HepG2 (cell line): ENCODE measurements at regions not wholly inside any gene's neighbourhood (a gene's known extent, or its start where the extent isn't known, plus 50 kb on each side); places are given as distances from the start of the nearest gene placed in this dataset.
A peak's percentile ranks its signal among the peaks of the same experiment; 100 is the strongest.

ENCODE experiments used
- CREB1 ChIP-seq, 2 experiments: fragments of 450-650 bp in 1 of 2; IDR thresholded peaks; 2 replicates each; pipeline ENCODE4 v1.6.1; 2016 to 2017; ENCODE audit warnings: control low read depth in 1 of 2, mild to moderate bottlenecking in 1 of 2, missing compliant biosample characterization in 1 of 2, missing genetic modification characterization in 1 of 2
- DMTF1 ChIP-seq: sonication (generic); formaldehyde crosslinking; IDR thresholded peaks from 2 replicates; pipeline ENCODE4 v1.4.0; 2020; ENCODE audit warnings: mild to moderate bottlenecking, missing genetic modification reagents
- KDM2A ChIP-seq: sonication (generic); formaldehyde crosslinking; IDR thresholded peaks from 2 replicates; pipeline ENCODE4 v1.4.0; 2020; ENCODE audit warnings: low read depth, missing genetic modification reagents, borderline replicate concordance
- NFIB ChIP-seq: sonication (generic); formaldehyde crosslinking; IDR thresholded peaks from 2 replicates; pipeline ENCODE4 v1.9.0; 2021; ENCODE audit warnings: missing genetic modification reagents, mild to moderate bottlenecking, borderline replicate concordance
- REPIN1 ChIP-seq: sonication (generic); formaldehyde crosslinking; IDR thresholded peaks from 2 replicates; pipeline ENCODE4 v1.8.0; 2022; ENCODE audit warnings: missing genetic modification reagents, low read depth, mild to moderate bottlenecking, borderline replicate concordance
- XBP1 ChIP-seq: sonication (generic); formaldehyde crosslinking; IDR thresholded peaks from 2 replicates; pipeline ENCODE4 v1.5.0; 2020; ENCODE audit warnings: missing genetic modification reagents
- TF ChIP-seq, protein P1 (sequence below): sonication (generic); formaldehyde crosslinking; IDR thresholded peaks from 2 replicates; pipeline ENCODE4 v1.4.0; 2020; ENCODE audit warnings: mild to moderate bottlenecking, missing genetic modification reagents, borderline replicate concordance
- TF ChIP-seq, protein P2 (sequence below): sonication (generic); formaldehyde crosslinking; IDR thresholded peaks from 2 replicates; pipeline ENCODE4 v1.9.0; 2021; ENCODE audit warnings: mild to moderate bottlenecking, missing genetic modification reagents

- no peak for TF ChIP-seq REPIN1
- TF ChIP-seq CREB1 (IDR thresholded peaks at IDR 0.05) = no peak
- no peak for TF ChIP-seq CREB1 (CRISPR knock-in tag; IDR thresholded peaks at IDR 0.05)
- TF ChIP-seq DMTF1 (CRISPR knock-in tag) = no peak
- TF ChIP-seq, protein P1, sequence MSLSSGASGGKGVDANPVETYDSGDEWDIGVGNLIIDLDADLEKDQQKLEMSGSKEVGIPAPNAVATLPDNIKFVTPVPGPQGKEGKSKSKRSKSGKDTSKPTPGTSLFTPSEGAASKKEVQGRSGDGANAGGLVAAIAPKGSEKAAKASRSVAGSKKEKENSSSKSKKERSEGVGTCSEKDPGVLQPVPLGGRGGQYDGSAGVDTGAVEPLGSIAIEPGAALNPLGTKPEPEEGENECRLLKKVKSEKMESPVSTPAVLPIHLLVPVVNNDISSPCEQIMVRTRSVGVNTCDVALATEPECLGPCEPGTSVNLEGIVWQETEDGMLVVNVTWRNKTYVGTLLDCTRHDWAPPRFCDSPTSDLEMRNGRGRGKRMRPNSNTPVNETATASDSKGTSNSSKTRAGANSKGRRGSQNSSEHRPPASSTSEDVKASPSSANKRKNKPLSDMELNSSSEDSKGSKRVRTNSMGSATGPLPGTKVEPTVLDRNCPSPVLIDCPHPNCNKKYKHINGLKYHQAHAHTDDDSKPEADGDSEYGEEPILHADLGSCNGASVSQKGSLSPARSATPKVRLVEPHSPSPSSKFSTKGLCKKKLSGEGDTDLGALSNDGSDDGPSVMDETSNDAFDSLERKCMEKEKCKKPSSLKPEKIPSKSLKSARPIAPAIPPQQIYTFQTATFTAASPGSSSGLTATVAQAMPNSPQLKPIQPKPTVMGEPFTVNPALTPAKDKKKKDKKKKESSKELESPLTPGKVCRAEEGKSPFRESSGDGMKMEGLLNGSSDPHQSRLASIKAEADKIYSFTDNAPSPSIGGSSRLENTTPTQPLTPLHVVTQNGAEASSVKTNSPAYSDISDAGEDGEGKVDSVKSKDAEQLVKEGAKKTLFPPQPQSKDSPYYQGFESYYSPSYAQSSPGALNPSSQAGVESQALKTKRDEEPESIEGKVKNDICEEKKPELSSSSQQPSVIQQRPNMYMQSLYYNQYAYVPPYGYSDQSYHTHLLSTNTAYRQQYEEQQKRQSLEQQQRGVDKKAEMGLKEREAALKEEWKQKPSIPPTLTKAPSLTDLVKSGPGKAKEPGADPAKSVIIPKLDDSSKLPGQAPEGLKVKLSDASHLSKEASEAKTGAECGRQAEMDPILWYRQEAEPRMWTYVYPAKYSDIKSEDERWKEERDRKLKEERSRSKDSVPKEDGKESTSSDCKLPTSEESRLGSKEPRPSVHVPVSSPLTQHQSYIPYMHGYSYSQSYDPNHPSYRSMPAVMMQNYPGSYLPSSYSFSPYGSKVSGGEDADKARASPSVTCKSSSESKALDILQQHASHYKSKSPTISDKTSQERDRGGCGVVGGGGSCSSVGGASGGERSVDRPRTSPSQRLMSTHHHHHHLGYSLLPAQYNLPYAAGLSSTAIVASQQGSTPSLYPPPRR = no peak
- peak; percentile 38; the same call in 1 of the 2 replicates for TF ChIP-seq KDM2A (CRISPR knock-in tag)
- TF ChIP-seq, protein P2, sequence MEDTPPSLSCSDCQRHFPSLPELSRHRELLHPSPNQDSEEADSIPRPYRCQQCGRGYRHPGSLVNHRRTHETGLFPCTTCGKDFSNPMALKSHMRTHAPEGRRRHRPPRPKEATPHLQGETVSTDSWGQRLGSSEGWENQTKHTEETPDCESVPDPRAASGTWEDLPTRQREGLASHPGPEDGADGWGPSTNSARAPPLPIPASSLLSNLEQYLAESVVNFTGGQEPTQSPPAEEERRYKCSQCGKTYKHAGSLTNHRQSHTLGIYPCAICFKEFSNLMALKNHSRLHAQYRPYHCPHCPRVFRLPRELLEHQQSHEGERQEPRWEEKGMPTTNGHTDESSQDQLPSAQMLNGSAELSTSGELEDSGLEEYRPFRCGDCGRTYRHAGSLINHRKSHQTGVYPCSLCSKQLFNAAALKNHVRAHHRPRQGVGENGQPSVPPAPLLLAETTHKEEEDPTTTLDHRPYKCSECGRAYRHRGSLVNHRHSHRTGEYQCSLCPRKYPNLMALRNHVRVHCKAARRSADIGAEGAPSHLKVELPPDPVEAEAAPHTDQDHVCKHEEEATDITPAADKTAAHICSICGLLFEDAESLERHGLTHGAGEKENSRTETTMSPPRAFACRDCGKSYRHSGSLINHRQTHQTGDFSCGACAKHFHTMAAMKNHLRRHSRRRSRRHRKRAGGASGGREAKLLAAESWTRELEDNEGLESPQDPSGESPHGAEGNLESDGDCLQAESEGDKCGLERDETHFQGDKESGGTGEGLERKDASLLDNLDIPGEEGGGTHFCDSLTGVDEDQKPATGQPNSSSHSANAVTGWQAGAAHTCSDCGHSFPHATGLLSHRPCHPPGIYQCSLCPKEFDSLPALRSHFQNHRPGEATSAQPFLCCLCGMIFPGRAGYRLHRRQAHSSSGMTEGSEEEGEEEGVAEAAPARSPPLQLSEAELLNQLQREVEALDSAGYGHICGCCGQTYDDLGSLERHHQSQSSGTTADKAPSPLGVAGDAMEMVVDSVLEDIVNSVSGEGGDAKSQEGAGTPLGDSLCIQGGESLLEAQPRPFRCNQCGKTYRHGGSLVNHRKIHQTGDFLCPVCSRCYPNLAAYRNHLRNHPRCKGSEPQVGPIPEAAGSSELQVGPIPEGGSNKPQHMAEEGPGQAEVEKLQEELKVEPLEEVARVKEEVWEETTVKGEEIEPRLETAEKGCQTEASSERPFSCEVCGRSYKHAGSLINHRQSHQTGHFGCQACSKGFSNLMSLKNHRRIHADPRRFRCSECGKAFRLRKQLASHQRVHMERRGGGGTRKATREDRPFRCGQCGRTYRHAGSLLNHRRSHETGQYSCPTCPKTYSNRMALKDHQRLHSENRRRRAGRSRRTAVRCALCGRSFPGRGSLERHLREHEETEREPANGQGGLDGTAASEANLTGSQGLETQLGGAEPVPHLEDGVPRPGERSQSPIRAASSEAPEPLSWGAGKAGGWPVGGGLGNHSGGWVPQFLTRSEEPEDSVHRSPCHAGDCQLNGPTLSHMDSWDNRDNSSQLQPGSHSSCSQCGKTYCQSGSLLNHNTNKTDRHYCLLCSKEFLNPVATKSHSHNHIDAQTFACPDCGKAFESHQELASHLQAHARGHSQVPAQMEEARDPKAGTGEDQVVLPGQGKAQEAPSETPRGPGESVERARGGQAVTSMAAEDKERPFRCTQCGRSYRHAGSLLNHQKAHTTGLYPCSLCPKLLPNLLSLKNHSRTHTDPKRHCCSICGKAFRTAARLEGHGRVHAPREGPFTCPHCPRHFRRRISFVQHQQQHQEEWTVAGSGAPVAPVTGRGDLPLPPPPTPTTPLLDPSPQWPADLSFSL (CRISPR knock-in tag) = peak; percentile 68; the same call in 1 of the 2 replicates
- no peak for TF ChIP-seq XBP1 (CRISPR knock-in tag)
- TF ChIP-seq NFIB (CRISPR knock-in tag) = no peak
These were observed 563.1 kb upstream of the PIK3C3 start (continued) for GRCh38 chr18:41391616-41392595.
